Astrocyte (in vitro differentiated cells and primary cell): ENCODE measurements at regions not wholly inside any gene's neighbourhood (a gene's known extent, or its start where the extent isn't known, plus 50 kb on each side); places are given as distances from the start of the nearest gene placed in this dataset.

ENCODE experiments used
- CTCF ChIP-seq: IDR thresholded peaks from 2 replicates; pipeline ENCODE4 v1.5.1; 2011; ENCODE audit warnings: low read depth, mild to moderate bottlenecking, inconsistent platforms, low read length, moderate library complexity; ENCODE audit not compliant: insufficient read depth
- EZH2 ChIP-seq: IDR thresholded peaks from 2 replicates; pipeline ENCODE4 v1.6.1; 2012; ENCODE audit warnings: mild to moderate bottlenecking, low read length, inconsistent platforms; ENCODE audit not compliant: insufficient read depth

- TF ChIP-seq CTCF (no peak), EZH2 (no peak)
These were observed 308.4 kb downstream of the ZNF248 start for GRCh38 chr10:37549054-37549453.
